B cell (primary cell): ENCODE measurements at regions not wholly inside any gene's neighbourhood (a gene's known extent, or its start where the extent isn't known, plus 50 kb on each side); places are given as distances from the start of the nearest gene placed in this dataset.

Source experiments
- ATAC-seq: fragments of 200-7000 bp; cut with Tn5 transposase; one replicate; pipeline ENCODE4 v1.10.0; 2021; ENCODE audit warnings: low read depth, mild to moderate bottlenecking, moderate number of reproducible peaks, moderate library complexity
- CTCF ChIA-PET: fragments of 350-600 bp; sonication (Branson Sonifier 250); formaldehyde crosslinking; loops from one replicate; lab custom pipeline; 2021; ENCODE audit warnings: antibody characterized with exemption, inconsistent platforms; lab: Charles Lee
- POLR2A ChIA-PET: fragments of 350-600 bp; sonication (Branson Sonifier 250); formaldehyde crosslinking; loops from one replicate; lab custom pipeline; 2021; ENCODE audit warnings: antibody characterized with exemption; lab: Charles Lee
- DNase-seq: peaks from one replicate; pipeline ENCODE4 v3.0.0; 2013
- H2AFZ ChIP-seq: 2 replicates; pipeline ENCODE4 v1.6.1; 2012; ENCODE audit warnings: mild to moderate bottlenecking, low read depth, low read length; ENCODE audit not compliant: insufficient read depth, poor library complexity, severe bottlenecking
- H3K27ac ChIP-seq, 2 donors: 1 replicate in 1 of 2; 2 replicates in 1 of 2; pipeline ENCODE4 v1.5.1; 2012 to 2013; ENCODE audit warnings: low read length in 2 of 2, mild to moderate bottlenecking in 2 of 2, moderate library complexity in 1 of 2
- H3K27me3 ChIP-seq, 4 experiments: fragments of 200-600 bp in 1 of 4; sonication (generic) in 1 of 4; replicated peaks in 1 of 4; 1 replicate in 2 of 4; 2 replicates in 2 of 4; pipeline versions ENCODE4 v1.6.1 to v1.7.0; 2013 to 2016; ENCODE audit warnings: low read length in 3 of 4, mild to moderate bottlenecking in 2 of 4, mixed read lengths in 1 of 4, moderate library complexity in 1 of 4; ENCODE audit not compliant: insufficient read depth in 4 of 4, control insufficient read depth in 3 of 4; ENCODE audit errors: control extremely low read depth in 1 of 4
- H3K36me3 ChIP-seq, 2 experiments: replicated peaks in 1 of 2; 1 replicate in 1 of 2; 2 replicates in 1 of 2; pipeline versions ENCODE4 v1.6.1 to v1.7.1; 2013; ENCODE audit warnings: low read length in 1 of 2; ENCODE audit not compliant: insufficient read depth in 2 of 2, control insufficient read depth in 1 of 2; ENCODE audit errors: control extremely low read depth in 1 of 2, extremely low read depth in 1 of 2
- H3K4me1 ChIP-seq, 2 donors: fragments of 200-600 bp in 1 of 2; sonication (generic) in 1 of 2; 1 replicate in 1 of 2; 2 replicates in 1 of 2; pipeline versions ENCODE4 v1.5.1 to v1.6.1; 2013 to 2017; ENCODE audit warnings: low read length in 2 of 2; ENCODE audit not compliant: control insufficient read depth in 2 of 2, insufficient read depth in 2 of 2
- H3K4me2 ChIP-seq: replicated peaks from 2 replicates; pipeline ENCODE3; 2012; ENCODE audit warnings: mild to moderate bottlenecking, low read depth, low read length; ENCODE audit not compliant: poor library complexity, severe bottlenecking
- H3K4me3 ChIP-seq, 5 experiments: fragments of 200-600 bp in 1 of 5; sonication (generic) in 1 of 5; 1 replicate in 3 of 5; 2 replicates in 2 of 5; pipeline versions ENCODE4 v1.5.1 to v1.7.0; 2011 to 2016; ENCODE audit warnings: low read length in 4 of 5, mild to moderate bottlenecking in 4 of 5, low read depth in 2 of 5, control low read depth in 1 of 5, moderate library complexity in 1 of 5; ENCODE audit not compliant: insufficient read depth in 1 of 5; ENCODE audit errors: control extremely low read depth in 1 of 5, extremely low read depth in 1 of 5
- H3K79me2 ChIP-seq: fragments of 200-600 bp; sonication (generic); one replicate; pipeline ENCODE4 v1.6.0; 2016; ENCODE audit warnings: low read length; ENCODE audit not compliant: control insufficient read depth, insufficient read depth
- H3K9ac ChIP-seq: fragments of 200-600 bp; sonication (generic); 2 replicates; pipeline ENCODE4 v1.6.1; 2017; ENCODE audit warnings: mild to moderate bottlenecking, low read length, moderate library complexity
- H3K9me3 ChIP-seq, 3 donors: one replicate each; pipeline versions ENCODE4 v1.6.1 to v1.7.1; 2013; ENCODE audit warnings: low read length in 2 of 3; ENCODE audit not compliant: control insufficient read depth in 2 of 3, insufficient read depth in 1 of 3; ENCODE audit errors: control extremely low read depth in 1 of 3
- H4K20me1 ChIP-seq: 2 replicates; pipeline ENCODE4 v1.6.0; 2012; ENCODE audit warnings: mild to moderate bottlenecking, low read length; ENCODE audit not compliant: insufficient read depth, control insufficient read depth, poor library complexity, severe bottlenecking
- H3K27ac Mint-ChIP-seq: one replicate; pipeline ENCODE4 v1.8.0; 2021; ENCODE audit warnings: mixed read lengths
- H3K27me3 Mint-ChIP-seq: one replicate; pipeline ENCODE4 v1.8.0; 2021; ENCODE audit warnings: mixed read lengths
- H3K4me1 Mint-ChIP-seq: one replicate; pipeline ENCODE4 v1.8.0; 2021; ENCODE audit warnings: mixed read lengths
- H3K4me3 Mint-ChIP-seq: one replicate; pipeline ENCODE4 v1.8.0; 2021; ENCODE audit warnings: mixed read lengths
- H3K9me3 Mint-ChIP-seq: one replicate; pipeline ENCODE4 v1.8.0; 2022; ENCODE audit warnings: mixed read lengths; ENCODE audit not compliant: insufficient read depth
- EZH2 ChIP-seq: IDR thresholded peaks from 2 replicates; pipeline ENCODE4 v1.6.1; 2012; ENCODE audit warnings: borderline replicate concordance, low read depth, mild to moderate bottlenecking, moderate library complexity, low read length; ENCODE audit not compliant: insufficient read depth, poor library complexity, severe bottlenecking
- WGBS: methylation state at CpG from one replicate; pipeline ENCODE4 v1.1.5; 2013; ENCODE audit warnings: missing lambda C conversion rate; ENCODE audit not compliant: insufficient coverage; 5-methylcytosine and 5-hydroxymethylcytosine counted together
- intact Hi-C: fragments of 100-400 bp; cut with micrococcal nuclease; formaldehyde crosslinking; loops from one replicate; pipeline ENCODE4 v1.10.0; 2022
- TF ChIP-seq, protein P1 (sequence below): fragments of 200-600 bp; IDR thresholded peaks from one replicate; pipeline ENCODE4 v1.8.0; 2022; ENCODE audit warnings: antibody characterized with exemption, mild to moderate bottlenecking

DNA sequence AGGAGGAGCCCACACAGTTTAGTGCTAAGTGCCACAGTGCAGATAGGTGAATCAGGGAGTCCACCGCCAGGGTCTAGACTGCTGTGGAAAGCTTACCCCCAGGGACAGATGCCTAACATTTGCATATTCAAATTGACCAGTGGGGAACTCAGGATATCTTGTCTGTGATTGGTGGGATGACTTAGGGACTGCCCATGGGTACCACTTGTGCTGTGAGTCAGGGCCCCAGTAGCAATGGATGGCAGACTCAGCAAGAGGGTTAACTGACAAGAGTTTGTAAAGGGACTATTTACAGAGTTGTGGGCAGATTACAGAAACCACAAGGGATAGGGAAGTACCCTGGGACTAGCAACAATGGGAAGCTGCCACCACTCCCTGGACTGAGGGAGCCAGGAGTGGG lies 282.1 kb downstream of the BCOR start:
- CTCF ChIA-PET = interaction anchor here (0.9 to 1.3 kb wide), 2 partner anchors 338 to 652 kb away, joined by 4 read pairs; no protein-coding TSS in a partner anchor

More for the DNA sequence above, 282.1 kb downstream of the BCOR start:
- no CpG with 5 or more reads among the region's 1 CpG for WGBS
- Histone ChIP-seq H4K20me1 (no peaks in the 10 kb centered on the region), H2AFZ (no peak overlapping the region), H3K4me3 (no peak overlapping the region), H3K36me3 (no peaks in the 10 kb centered on the region), H3K9me3 (no peaks in the 10 kb centered on the region), H3K27me3 (peaks cover 0 to 31% (median 3%) of the 10 kb centered on the region in 4 experiments), H3K4me2 (no peak overlapping the region), H3K79me2 (no peaks in the 10 kb centered on the region), H3K27ac (no peak overlapping the region), H3K4me1 (no peaks in the 10 kb centered on the region), H3K9ac (no peak overlapping the region)
- POLR2A ChIA-PET = interaction anchor here (0.6 kb wide), 1 partner anchor 310 kb away, joined by 3 read pairs; no protein-coding TSS in a partner anchor
- H3K4me3 Mint-ChIP-seq = no peak overlapping the region
- peak; percentile 54 for ATAC-seq
- TF ChIP-seq, protein P1, sequence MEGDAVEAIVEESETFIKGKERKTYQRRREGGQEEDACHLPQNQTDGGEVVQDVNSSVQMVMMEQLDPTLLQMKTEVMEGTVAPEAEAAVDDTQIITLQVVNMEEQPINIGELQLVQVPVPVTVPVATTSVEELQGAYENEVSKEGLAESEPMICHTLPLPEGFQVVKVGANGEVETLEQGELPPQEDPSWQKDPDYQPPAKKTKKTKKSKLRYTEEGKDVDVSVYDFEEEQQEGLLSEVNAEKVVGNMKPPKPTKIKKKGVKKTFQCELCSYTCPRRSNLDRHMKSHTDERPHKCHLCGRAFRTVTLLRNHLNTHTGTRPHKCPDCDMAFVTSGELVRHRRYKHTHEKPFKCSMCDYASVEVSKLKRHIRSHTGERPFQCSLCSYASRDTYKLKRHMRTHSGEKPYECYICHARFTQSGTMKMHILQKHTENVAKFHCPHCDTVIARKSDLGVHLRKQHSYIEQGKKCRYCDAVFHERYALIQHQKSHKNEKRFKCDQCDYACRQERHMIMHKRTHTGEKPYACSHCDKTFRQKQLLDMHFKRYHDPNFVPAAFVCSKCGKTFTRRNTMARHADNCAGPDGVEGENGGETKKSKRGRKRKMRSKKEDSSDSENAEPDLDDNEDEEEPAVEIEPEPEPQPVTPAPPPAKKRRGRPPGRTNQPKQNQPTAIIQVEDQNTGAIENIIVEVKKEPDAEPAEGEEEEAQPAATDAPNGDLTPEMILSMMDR = no peak
- no peak for TF ChIP-seq EZH2
- H3K27ac Mint-ChIP-seq = no peak overlapping the region
- H3K4me1 Mint-ChIP-seq = peaks cover 10% of the 10 kb centered on the region
- no peaks in the 10 kb centered on the region for H3K9me3 Mint-ChIP-seq
- intact Hi-C loops = loop anchor here (2.0 to 10.0 kb wide), 2 partner anchors 337 to 649 kb away; no protein-coding TSS in a partner anchor
- DNase-seq = no peak
- peaks cover 29% of the 10 kb centered on the region for H3K27me3 Mint-ChIP-seq
